Cardiac muscle cell (in vitro differentiated cells and primary cell): ENCODE measurements at regions not wholly inside any gene's neighbourhood (a gene's known extent, or its start where the extent isn't known, plus 50 kb on each side); places are given as distances from the start of the nearest gene placed in this dataset.

Source experiments
- DNase-seq, 2 donors: peaks; one replicate each; pipeline versions ENCODE4 v3.0.0 to v3.0.0-alpha.2; 2010 to 2017; ENCODE audit warnings: low read depth in 1 of 2, low spot score in 1 of 2
- H3K27ac ChIP-seq: fragments of 200-600 bp; sonication (generic); 2 replicates; pipeline ENCODE4 v1.5.1; 2016
- H3K27me3 ChIP-seq: fragments of 200-600 bp; sonication (generic); 2 replicates; pipeline ENCODE4 v1.6.0; 2016; ENCODE audit warnings: control low read depth
- H3K36me3 ChIP-seq: fragments of 200-600 bp; sonication (generic); 2 replicates; pipeline ENCODE4 v1.5.1; 2016; ENCODE audit warnings: control low read depth
- H3K4me1 ChIP-seq: fragments of 200-600 bp; sonication (generic); 2 replicates; pipeline ENCODE4 v1.8.1; 2017; ENCODE audit warnings: low read depth, mild to moderate bottlenecking, mixed run types
- H3K4me3 ChIP-seq: fragments of 200-600 bp; sonication (generic); 2 replicates; pipeline ENCODE4 v1.5.1; 2016; ENCODE audit warnings: mild to moderate bottlenecking
- H3K9me3 ChIP-seq: fragments of 200-600 bp; sonication (generic); 2 replicates; pipeline ENCODE4 v1.5.1; 2017; ENCODE audit warnings: low read depth, mild to moderate bottlenecking, control low read depth
- TF ChIP-seq, protein P1 (sequence below): IDR thresholded peaks from 2 replicates; pipeline ENCODE4 v1.5.1; 2012; ENCODE audit warnings: low read depth, mild to moderate bottlenecking, low read length

DNA sequence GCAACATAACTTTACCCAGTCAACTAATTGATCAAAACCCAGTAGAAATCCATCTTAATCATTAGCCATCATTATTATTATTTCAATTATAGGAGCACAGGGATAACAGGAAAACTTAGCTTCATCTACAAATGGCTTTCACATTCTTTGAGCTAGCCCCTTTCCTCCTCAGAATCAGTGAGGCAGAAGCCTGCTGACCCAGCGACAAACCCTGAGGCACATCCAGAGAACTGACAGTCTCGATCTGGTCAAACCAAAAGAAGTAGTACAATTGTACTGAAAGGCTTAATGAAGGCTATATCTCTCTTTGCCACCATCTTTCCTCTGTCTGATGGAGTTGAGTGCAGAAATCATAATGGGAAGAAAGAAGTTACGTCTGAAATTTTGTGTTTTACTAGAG is 109.8 kb upstream of the ARID2 start:
- Histone ChIP-seq H3K4me1 (no peaks in the 10 kb centered on the region), H3K27me3 (no peaks in the 10 kb centered on the region), H3K27ac (no peak overlapping the region), H3K9me3 (no peaks in the 10 kb centered on the region), H3K36me3 (no peaks in the 10 kb centered on the region), H3K4me3 (no peak overlapping the region)
- TF ChIP-seq, protein P1, sequence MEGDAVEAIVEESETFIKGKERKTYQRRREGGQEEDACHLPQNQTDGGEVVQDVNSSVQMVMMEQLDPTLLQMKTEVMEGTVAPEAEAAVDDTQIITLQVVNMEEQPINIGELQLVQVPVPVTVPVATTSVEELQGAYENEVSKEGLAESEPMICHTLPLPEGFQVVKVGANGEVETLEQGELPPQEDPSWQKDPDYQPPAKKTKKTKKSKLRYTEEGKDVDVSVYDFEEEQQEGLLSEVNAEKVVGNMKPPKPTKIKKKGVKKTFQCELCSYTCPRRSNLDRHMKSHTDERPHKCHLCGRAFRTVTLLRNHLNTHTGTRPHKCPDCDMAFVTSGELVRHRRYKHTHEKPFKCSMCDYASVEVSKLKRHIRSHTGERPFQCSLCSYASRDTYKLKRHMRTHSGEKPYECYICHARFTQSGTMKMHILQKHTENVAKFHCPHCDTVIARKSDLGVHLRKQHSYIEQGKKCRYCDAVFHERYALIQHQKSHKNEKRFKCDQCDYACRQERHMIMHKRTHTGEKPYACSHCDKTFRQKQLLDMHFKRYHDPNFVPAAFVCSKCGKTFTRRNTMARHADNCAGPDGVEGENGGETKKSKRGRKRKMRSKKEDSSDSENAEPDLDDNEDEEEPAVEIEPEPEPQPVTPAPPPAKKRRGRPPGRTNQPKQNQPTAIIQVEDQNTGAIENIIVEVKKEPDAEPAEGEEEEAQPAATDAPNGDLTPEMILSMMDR = no peak
- DNase-seq = no peak

DNA sequence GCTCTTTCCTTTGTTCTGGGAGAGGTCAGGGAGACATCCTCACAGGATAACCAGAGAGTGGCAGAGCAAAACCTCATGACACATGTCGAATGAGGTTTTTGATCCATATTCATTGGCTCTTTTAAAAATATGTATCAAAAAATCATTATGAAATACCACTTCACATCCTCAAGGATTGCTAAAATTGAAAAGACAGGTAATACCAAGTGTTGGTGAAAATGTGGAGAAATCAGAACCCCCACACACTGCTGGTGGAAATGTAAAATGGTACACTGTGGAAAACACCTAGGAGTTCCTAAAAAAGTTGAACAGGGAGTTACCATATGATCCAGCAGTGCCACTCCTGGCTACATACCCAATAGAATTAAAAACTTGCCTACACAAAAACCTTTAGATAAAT is 107.8 kb upstream of the ARID2 start:
- no peaks in the 10 kb centered on the region for H3K36me3 ChIP-seq
- H3K27me3 ChIP-seq = no peaks in the 10 kb centered on the region
- TF ChIP-seq, protein P1 = no peak
- no peaks in the 10 kb centered on the region for H3K9me3 ChIP-seq
- no peak for DNase-seq
- H3K4me1 ChIP-seq = no peaks in the 10 kb centered on the region
- H3K4me3 ChIP-seq = no peak overlapping the region
- H3K27ac ChIP-seq = no peak overlapping the region

DNA sequence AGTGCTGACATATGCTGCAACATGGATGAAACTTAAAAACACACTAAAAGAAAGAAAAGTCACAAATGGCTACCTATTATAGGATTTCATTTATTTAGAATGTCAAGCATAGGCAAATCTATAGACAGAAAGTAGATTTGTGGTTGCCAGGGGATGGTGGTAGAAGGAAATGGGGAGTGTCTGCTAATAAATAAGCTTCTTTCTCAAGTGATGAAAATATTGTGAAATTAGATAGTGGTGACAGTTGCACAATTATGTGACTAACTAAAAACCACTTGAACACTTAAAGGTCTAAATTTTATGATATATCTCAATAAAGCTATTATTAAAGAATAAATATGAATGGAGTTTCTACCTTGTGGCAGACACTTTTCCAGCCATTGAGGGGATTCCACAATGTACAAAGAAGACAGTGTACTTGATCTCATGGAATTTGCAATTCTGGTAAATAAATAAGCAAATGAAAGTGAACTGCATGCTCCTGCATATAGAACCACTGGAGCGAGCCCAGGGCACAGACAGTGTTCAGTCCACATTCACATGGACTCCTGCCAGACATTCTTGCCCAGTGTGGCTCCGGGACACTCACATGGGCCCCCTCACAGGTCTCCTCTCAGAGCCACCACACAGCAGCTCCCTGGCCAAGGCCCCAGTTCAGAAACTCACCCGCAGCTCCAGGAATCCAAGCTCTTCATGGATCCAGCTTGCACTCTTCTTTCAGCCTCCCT is 107.1 kb upstream of the ARID2 start:
- no peak for DNase-seq
- no peaks in the 10 kb centered on the region for H3K36me3 ChIP-seq
- H3K4me3 ChIP-seq = no peak overlapping the region
- TF ChIP-seq, protein P1 = no peak
- no peaks in the 10 kb centered on the region for H3K9me3 ChIP-seq
- no peak overlapping the region for H3K27ac ChIP-seq
- no peaks in the 10 kb centered on the region for H3K4me1 ChIP-seq
- H3K27me3 ChIP-seq = no peaks in the 10 kb centered on the region

DNA sequence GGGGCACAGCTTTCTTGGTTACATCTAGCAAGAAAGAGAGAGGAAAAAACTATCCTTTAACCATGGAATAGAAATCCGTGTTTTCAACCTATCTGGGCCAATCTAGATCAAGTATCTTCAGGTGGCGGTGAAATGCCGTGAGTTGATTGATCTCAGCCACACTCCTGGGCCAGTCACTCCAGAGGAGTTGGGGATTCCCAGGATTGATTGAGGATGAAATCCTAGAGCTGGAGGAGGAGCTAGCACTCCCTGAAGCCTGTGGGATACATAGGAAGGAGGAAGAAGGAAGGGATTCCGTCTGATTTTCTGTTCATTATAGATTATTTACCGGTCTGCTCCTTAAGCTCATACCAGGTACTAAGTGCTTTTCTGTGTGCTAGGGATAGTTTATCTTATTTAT is 106.3 kb upstream of the ARID2 start:
- no peaks in the 10 kb centered on the region for H3K27me3 ChIP-seq
- H3K9me3 ChIP-seq = no peaks in the 10 kb centered on the region
- no peak overlapping the region for H3K27ac ChIP-seq
- no peaks in the 10 kb centered on the region for H3K36me3 ChIP-seq
- TF ChIP-seq, protein P1 = no peak
- no peak overlapping the region for H3K4me3 ChIP-seq
- no peaks in the 10 kb centered on the region for H3K4me1 ChIP-seq
- DNase-seq = no peak

DNA sequence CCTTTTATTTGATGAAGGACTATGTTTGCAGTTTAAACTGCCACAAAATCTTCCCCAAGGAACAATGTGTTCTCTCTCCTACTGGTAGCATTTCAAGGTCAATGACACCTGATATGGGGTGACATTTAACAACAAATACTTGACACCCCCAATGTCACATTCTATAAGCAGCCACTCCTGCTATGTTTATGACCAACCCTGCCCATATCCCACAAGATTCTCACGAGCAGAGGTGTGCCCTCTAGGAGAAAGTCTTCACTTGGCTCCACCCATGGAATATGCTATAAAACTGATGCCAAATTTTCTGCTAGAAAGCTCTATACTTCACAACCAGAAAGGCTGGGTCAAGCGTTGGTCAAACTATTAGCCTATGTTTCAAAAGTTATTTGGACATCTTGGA is 105.6 kb upstream of the ARID2 start:
- Histone ChIP-seq H3K27ac (no peak overlapping the region), H3K4me3 (no peak overlapping the region), H3K9me3 (no peaks in the 10 kb centered on the region), H3K4me1 (no peaks in the 10 kb centered on the region), H3K36me3 (no peaks in the 10 kb centered on the region), H3K27me3 (no peaks in the 10 kb centered on the region)
- TF ChIP-seq, protein P1 = no peak
- no peak for DNase-seq
